Stomach (tissue), 8 donors: ENCODE measurements at regions not wholly inside any gene's neighbourhood (a gene's known extent, or its start where the extent isn't known, plus 50 kb on each side); places are given as distances from the start of the nearest gene placed in this dataset.
A peak's percentile ranks its signal among the peaks of the same experiment; 100 is the strongest.

Experiments
- DNase-seq, 2 donors: peaks; one replicate each; pipeline versions ENCODE4 v3.0.0 to v3.0.0-alpha.2; 2013 to 2019
- H3K27ac ChIP-seq, 5 donors: fragments of 200-600 bp in 4 of 5; sonication (generic) in 4 of 5; one replicate each; pipeline ENCODE4 v1.5.1; 2013 to 2019; ENCODE audit warnings: mild to moderate bottlenecking in 1 of 5, moderate library complexity in 1 of 5
- H3K27me3 ChIP-seq, 3 donors: fragments of 200-600 bp; sonication (generic); one replicate each; pipeline ENCODE4 v1.5.1; 2017 to 2019; ENCODE audit warnings: mixed run types in 1 of 3
- H3K36me3 ChIP-seq, 4 donors: fragments of 200-600 bp; sonication (generic); 1 replicate in 3 of 4; 2 replicates in 1 of 4; pipeline ENCODE4 v1.5.1; 2016 to 2019
- H3K4me1 ChIP-seq, 4 donors: fragments of 200-600 bp; sonication (generic); one replicate each; pipeline ENCODE4 v1.5.1; 2016 to 2019
- H3K4me3 ChIP-seq, 4 donors: fragments of 200-600 bp; sonication (generic) in 3 of 4; one replicate each; pipeline ENCODE4 v1.5.1; 2016 to 2019; ENCODE audit warnings: mild to moderate bottlenecking in 1 of 4
- H3K9me3 ChIP-seq, 4 donors: fragments of 200-600 bp; sonication (generic); one replicate each; pipeline ENCODE4 v1.5.1; 2016 to 2019
- EP300 ChIP-seq: sonication (generic); formaldehyde crosslinking; IDR thresholded peaks from one replicate; pipeline ENCODE4 v1.6.1; 2017; ENCODE audit warnings: antibody characterized with exemption
- POLR2A ChIP-seq, 4 donors: fragments of 450-650 bp; IDR thresholded peaks; one replicate each; pipeline ENCODE4 v1.6.1; 2016; ENCODE audit warnings: antibody characterized with exemption in 4 of 4, control low read depth in 2 of 4, mild to moderate bottlenecking in 1 of 4, moderate library complexity in 1 of 4
- POLR2AphosphoS5 ChIP-seq, 3 donors: sonication (generic); formaldehyde crosslinking; IDR thresholded peaks; one replicate each; pipeline ENCODE4 v1.6.1; 2016; ENCODE audit warnings: antibody characterized with exemption in 3 of 3
- WGBS, 5 donors: extraction: QIAGEN DNeasy Blood & Tissue Kit in 3 of 5; methylation state at CpG; one replicate each; pipeline versions ENCODE4 v1.1.5 to v1.1.7; 2013 to 2018; 5-methylcytosine and 5-hydroxymethylcytosine counted together
- intact Hi-C: fragments of 100-400 bp; cut with DNase I; formaldehyde crosslinking; loops from one replicate; pipeline ENCODE4 v1.15.1; 2023; ENCODE audit warnings: low total_unique reads
- TF ChIP-seq, protein P1 (sequence below), 7 experiments: fragments of 450-650 bp in 4 of 7; fragments of 200-600 bp in 3 of 7; sonication (generic) in 3 of 7; IDR thresholded peaks; one replicate each; pipeline ENCODE4 v1.5.1; 2016 to 2019; ENCODE audit warnings: antibody characterized with exemption in 7 of 7, control low read depth in 2 of 7, mild to moderate bottlenecking in 1 of 7
- donor health status: healthy with polysubstance abuse.
- donor health status: Bipolar disorder and iron deficiency.
- donor health status: healthy.

DNA sequence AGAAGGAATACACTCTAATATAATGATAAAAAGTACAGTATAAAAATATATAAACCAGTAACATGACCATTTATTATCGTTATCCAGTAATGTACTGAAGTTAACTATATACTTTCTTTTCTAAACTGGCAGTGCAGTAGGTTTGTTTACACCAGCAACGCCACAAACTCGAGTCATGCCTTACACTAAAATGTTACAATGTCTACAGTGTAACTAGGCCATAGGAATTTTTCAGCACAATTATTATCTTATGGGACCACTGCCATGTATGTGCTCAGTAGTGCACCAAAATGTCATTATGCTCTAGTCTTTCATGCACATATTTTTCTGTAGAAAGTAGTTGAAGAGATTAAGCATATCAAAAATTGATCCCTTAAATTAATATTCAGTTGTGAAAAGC, 609.8 kb upstream of the BCHE start:
- Histone ChIP-seq H3K27me3 (no peaks in the 10 kb centered on the region), H3K4me3 (no peak overlapping the region), H3K4me1 (no peaks in the 10 kb centered on the region), H3K9me3 (no peaks in the 10 kb centered on the region), H3K36me3 (no peaks in the 10 kb centered on the region), H3K27ac (no peak overlapping the region)
- TF ChIP-seq, protein P1, sequence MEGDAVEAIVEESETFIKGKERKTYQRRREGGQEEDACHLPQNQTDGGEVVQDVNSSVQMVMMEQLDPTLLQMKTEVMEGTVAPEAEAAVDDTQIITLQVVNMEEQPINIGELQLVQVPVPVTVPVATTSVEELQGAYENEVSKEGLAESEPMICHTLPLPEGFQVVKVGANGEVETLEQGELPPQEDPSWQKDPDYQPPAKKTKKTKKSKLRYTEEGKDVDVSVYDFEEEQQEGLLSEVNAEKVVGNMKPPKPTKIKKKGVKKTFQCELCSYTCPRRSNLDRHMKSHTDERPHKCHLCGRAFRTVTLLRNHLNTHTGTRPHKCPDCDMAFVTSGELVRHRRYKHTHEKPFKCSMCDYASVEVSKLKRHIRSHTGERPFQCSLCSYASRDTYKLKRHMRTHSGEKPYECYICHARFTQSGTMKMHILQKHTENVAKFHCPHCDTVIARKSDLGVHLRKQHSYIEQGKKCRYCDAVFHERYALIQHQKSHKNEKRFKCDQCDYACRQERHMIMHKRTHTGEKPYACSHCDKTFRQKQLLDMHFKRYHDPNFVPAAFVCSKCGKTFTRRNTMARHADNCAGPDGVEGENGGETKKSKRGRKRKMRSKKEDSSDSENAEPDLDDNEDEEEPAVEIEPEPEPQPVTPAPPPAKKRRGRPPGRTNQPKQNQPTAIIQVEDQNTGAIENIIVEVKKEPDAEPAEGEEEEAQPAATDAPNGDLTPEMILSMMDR (IDR thresholded peaks at IDR 0.05), result no peak
- TF ChIP-seq POLR2A (IDR thresholded peaks at IDR 0.05), result no peak
- TF ChIP-seq EP300, result no peak
- no peak for TF ChIP-seq POLR2AphosphoS5 (IDR thresholded peaks at IDR 0.05)
- 23 to 38% (median 26%) methylated on average over 3 of the region's 3 CpGs for WGBS, 5 donors
- DNase-seq, result peak in 1 of 2 donors; percentile 20
- intact Hi-C loops, result no loop called here

DNA sequence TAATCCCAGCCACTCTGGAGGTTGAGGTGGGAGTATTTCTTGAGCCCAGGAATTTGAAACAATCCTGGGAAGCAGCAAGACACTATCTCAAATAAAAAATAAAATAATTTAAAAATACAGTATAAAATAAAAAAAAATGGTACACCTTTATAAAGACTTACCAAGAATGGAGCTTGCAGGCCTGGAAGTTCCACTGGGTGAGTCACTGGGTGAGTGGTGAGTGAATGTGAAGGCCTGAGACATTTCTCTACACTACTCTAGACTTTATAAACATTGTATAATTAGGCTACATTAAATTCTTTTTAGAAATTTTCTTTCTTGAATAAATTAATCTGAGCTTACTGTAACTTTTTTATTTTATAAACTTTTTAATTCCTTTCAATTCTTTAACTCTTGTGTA, 609.1 kb upstream of the BCHE start:
- Histone ChIP-seq H3K4me1 (no peaks in the 10 kb centered on the region), H3K36me3 (no peaks in the 10 kb centered on the region), H3K4me3 (no peak overlapping the region), H3K27ac (no peak overlapping the region), H3K27me3 (no peaks in the 10 kb centered on the region), H3K9me3 (no peaks in the 10 kb centered on the region)
- TF ChIP-seq, protein P1 (IDR thresholded peaks at IDR 0.05), result no peak
- TF ChIP-seq POLR2A (IDR thresholded peaks at IDR 0.05) (no peak), EP300 (no peak), POLR2AphosphoS5 (IDR thresholded peaks at IDR 0.05) (no peak)
- DNase-seq, result no peak
- intact Hi-C loops, result no loop called here

DNA sequence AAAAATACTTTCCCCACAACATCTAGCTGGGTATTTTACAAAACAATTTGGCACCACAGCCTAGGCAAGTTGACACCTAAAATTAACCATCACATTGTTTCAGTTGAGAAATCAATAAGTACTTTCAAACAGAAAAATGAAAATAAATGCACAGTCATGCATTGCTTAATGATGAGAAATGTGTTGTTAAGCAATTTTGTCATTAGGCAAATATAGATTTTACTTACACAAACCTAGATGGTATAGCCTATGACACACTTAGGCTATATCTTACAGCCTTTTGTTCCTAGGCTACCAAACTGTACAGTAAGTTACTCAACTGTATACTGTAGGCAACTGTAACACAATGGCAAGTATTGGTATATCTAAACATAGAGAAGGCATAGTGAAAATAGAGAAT, 608.6 kb upstream of the BCHE start:
- no peaks in the 10 kb centered on the region for H3K27me3 ChIP-seq
- no peak overlapping the region for H3K27ac ChIP-seq
- no peaks in the 10 kb centered on the region for H3K36me3 ChIP-seq
- no peaks in the 10 kb centered on the region for H3K4me1 ChIP-seq
- TF ChIP-seq, protein P1 (IDR thresholded peaks at IDR 0.05), result no peak
- TF ChIP-seq EP300 (no peak), POLR2AphosphoS5 (IDR thresholded peaks at IDR 0.05) (no peak), POLR2A (IDR thresholded peaks at IDR 0.05) (no peak)
- no peak for DNase-seq
- no peak overlapping the region for H3K4me3 ChIP-seq
- intact Hi-C loops, result no loop called here
- no peaks in the 10 kb centered on the region for H3K9me3 ChIP-seq

DNA sequence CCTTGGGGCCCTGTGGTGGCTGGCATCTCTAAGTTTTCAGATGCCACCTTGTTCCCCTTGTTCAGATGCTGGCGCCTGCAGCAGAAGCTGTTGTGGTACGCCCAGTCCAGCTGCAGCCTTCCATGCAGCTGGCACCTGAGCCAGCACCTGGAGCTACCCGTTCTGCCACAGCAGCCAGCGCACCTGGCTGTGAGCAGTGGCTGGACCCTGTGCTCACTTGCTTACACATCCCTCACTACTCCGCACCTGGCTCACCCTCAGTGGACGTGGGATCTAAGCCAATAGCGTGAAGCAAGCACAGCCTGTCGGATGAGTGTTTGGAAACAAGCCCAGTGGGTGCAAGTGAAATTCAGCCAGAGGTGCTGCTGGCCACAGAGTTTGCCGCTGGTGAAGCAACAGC, 607.5 kb upstream of the BCHE start:
- H3K4me1 ChIP-seq, result no peaks in the 10 kb centered on the region
- intact Hi-C loops, result no loop called here
- H3K4me3 ChIP-seq, result no peak overlapping the region
- H3K27me3 ChIP-seq, result no peaks in the 10 kb centered on the region
- no peak overlapping the region for H3K27ac ChIP-seq
- H3K9me3 ChIP-seq, result no peaks in the 10 kb centered on the region
- no peaks in the 10 kb centered on the region for H3K36me3 ChIP-seq
- DNase-seq, result no peak
- TF ChIP-seq EP300, result no peak
- TF ChIP-seq POLR2A (IDR thresholded peaks at IDR 0.05), result no peak
- no peak for TF ChIP-seq POLR2AphosphoS5 (IDR thresholded peaks at IDR 0.05)
- 64 to 85% (median 80%) methylated on average over 5 to 9 of the region's 9 CpGs for WGBS, 5 donors

DNA sequence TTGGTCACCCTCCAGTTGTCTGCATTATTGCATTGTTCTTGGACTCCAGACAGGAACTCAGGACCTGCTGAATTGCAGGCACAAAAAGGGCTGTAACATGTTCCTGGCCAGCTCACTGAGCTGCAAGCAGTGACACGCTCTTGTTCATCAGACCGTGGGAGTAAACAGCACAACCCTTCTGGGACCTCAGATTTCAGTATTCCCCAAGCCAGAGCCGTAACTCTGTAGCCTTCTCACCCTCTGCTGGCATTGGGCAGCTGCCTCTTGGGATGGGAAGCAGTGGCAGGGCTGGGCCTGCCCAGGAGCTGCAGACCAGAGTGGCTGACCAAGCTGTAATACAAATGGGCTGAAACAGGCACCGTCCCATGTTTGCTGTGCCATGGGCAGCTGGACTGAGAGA, 607.1 kb upstream of the BCHE start:
- TF ChIP-seq, protein P1 (IDR thresholded peaks at IDR 0.05), result no peak
- TF ChIP-seq EP300 (no peak), POLR2AphosphoS5 (IDR thresholded peaks at IDR 0.05) (no peak), POLR2A (IDR thresholded peaks at IDR 0.05) (no peak)
- H3K4me1 ChIP-seq, result no peaks in the 10 kb centered on the region
- no peak overlapping the region for H3K4me3 ChIP-seq
- no peak for DNase-seq
- H3K36me3 ChIP-seq, result no peaks in the 10 kb centered on the region
- H3K27me3 ChIP-seq, result no peaks in the 10 kb centered on the region
- intact Hi-C loops, result no loop called here
- WGBS, 5 donors, result 69 to 89% (median 83%) methylated on average over 4 of the region's 4 CpGs
- H3K27ac ChIP-seq, result no peak overlapping the region
- no peaks in the 10 kb centered on the region for H3K9me3 ChIP-seq
